HG03066 (cell line): ENCODE measurements at regions not wholly inside any gene's neighbourhood (a gene's known extent, or its start where the extent isn't known, plus 50 kb on each side); places are given as distances from the start of the nearest gene placed in this dataset.

Experiments
- ATAC-seq: cut with Tn5 transposase; IDR thresholded peaks from one replicate; pipeline ENCODE4 v1.9.1; 2021; ENCODE audit warnings: low read depth; ENCODE audit not compliant: unreplicated experiment

DNA sequence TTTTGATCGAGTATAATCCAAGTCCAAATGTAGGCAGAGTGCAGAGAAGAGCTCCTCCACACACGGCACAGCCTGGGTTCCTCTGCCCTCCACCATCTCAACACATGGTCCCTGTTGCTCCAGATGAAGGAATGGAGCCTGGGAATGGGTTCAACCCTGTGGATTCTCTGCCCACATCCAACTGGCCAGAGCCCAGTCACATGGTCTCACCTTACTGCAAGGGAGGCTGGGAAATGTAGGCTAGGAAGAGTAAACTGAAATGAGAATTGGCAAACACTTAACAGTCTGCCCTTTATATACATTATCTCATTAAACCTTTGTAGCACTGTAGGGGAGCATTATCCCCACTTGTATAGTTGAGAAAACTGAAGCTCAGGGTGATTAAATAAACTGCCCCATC is 60.1 kb upstream of the RAB4A start:
- no peak for ATAC-seq

- ATAC-seq = no peak
Measured at GRCh38 chr1:229213797-229214196, 57.1 kb upstream of the RAB4A start.

DNA sequence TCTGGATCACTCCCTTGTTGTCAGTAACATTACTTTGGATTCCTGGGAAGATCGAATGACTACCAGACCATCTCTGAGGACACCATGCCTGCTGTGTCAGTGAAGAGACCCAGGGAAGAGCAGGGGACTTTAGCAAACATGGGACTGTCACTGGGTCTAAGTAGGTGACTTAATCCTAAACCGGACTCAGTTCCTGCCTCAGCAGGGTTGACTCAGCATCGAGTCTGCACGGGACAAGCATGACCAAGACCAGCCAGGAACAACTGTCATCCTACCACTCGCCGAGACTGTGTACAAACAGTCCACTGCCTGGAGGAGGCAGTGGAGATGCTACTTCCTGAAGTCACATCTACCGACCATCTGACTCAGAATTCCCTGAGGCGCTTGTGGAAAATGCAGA is 53.2 kb upstream of the RAB4A start:
- no peak for ATAC-seq

- no peak for ATAC-seq
Measured at GRCh38 chr1:229218612-229219025, 52.3 kb upstream of the RAB4A start.

- no peak for ATAC-seq
Measured at GRCh38 chr1:229220163-229220846, 50.6 kb upstream of the RAB4A start.

DNA sequence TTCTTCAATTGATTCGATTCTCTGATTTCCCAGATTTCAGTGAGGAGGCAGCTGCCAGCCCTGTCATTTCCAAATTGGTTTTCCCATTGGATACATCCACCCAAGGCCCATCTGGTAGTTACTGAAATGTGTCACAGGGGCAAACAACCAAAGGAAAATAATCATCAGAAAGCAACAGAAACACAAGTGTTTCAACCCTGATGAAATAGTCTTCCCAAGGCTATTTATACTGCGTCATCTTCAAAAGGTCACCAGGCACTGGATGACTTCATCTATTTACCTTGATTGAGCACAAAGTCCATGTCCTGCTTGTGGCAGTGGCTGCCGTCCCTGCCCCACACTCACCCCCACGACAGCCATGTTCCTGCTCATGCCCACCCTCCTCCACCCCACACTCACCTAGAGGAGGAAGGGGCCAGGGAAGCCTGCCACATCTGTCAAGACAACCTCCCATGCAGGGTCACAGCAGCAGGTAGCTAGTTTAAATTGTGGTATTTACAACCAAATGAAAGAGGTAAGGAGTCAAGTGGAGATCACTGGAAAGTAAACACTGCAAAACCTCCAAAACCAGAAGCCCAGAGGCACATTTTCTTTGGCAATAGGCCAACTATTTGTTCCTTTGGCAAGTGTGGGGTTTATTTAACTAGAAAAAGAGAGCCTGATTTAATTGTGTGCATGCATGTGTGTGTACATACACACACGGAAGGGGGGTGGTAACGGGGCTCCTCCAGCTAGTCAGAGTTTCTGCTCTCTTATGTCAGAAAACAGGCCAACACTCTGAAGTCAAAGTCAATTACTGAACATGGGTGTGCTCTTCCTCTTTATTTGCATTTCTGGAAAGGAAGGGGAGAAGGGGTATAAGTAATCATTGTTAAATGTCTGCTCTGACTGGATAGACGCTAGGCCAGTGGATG is 49.5 kb upstream of the RAB4A start:
- no peak for ATAC-seq
